A673 (cell line): ENCODE measurements at regions not wholly inside any gene's neighbourhood (a gene's known extent, or its start where the extent isn't known, plus 50 kb on each side); places are given as distances from the start of the nearest gene placed in this dataset.

Experiments used
- BruUV-seq: library from RNA; stranded (reverse); fragments of 400-500 nt; replicated peaks from 2 replicates; lab custom pipeline; 2021; lab: Mats Ljungman, UMichigan
- CTCF ChIA-PET: fragments of 300-600 bp; sonication (Branson Sonifier 250); formaldehyde crosslinking; loops from one replicate; lab custom pipeline; 2022; ENCODE audit warnings: antibody characterized with exemption; lab: Charles Lee
- POLR2A ChIA-PET: fragments of 300-600 bp; sonication (Branson Sonifier 250); formaldehyde crosslinking; loops from one replicate; lab custom pipeline; 2022; ENCODE audit warnings: antibody characterized with exemption; ENCODE audit not compliant: low non-redundant PET; lab: Charles Lee
- DNase-seq: peaks from one replicate; pipeline ENCODE4 v3.0.0-alpha.2; 2015; ENCODE audit warnings: low spot score
- H3K27ac ChIP-seq: fragments of 200-600 bp; sonication (generic); 2 replicates; pipeline ENCODE4 v1.5.1; 2016; ENCODE audit warnings: mixed run types, low read depth, mild to moderate bottlenecking, mixed read lengths, antibody characterized with exemption, low read length; ENCODE audit not compliant: poor library complexity, severe bottlenecking
- H3K27me3 ChIP-seq: fragments of 200-600 bp; sonication (generic); replicated peaks from 2 replicates; pipeline ENCODE4 v1.6.1; 2017; ENCODE audit warnings: mixed run types, low read depth, mild to moderate bottlenecking, mixed read lengths, antibody characterized with exemption, low read length; ENCODE audit not compliant: insufficient read depth, poor library complexity
- H3K36me3 ChIP-seq: fragments of 200-600 bp; sonication (generic); 2 replicates; pipeline ENCODE4 v1.6.1; 2016; ENCODE audit warnings: mixed run types, mild to moderate bottlenecking, mixed read lengths, antibody characterized with exemption, low read length; ENCODE audit not compliant: insufficient read depth, poor library complexity, severe bottlenecking
- H3K4me1 ChIP-seq: fragments of 200-600 bp; sonication (generic); 2 replicates; pipeline ENCODE4 v1.6.1; 2017; ENCODE audit warnings: mixed run types, mild to moderate bottlenecking, mixed read lengths, antibody characterized with exemption, low read length; ENCODE audit not compliant: insufficient read depth, poor library complexity, severe bottlenecking
- H3K4me3 ChIP-seq: fragments of 200-600 bp; sonication (generic); 2 replicates; pipeline ENCODE4 v1.5.1; 2016; ENCODE audit warnings: low read depth, mixed run types, mild to moderate bottlenecking, mixed read lengths, low read length; ENCODE audit not compliant: poor library complexity, severe bottlenecking
- H3K9me3 ChIP-seq: fragments of 200-600 bp; sonication (generic); 2 replicates; pipeline ENCODE4 v1.6.1; 2016; ENCODE audit warnings: mixed run types, low read depth, mild to moderate bottlenecking, mixed read lengths, antibody characterized with exemption, low read length; ENCODE audit not compliant: poor library complexity, severe bottlenecking
- CTCF ChIP-seq: fragments of 300-800, 200-600 bp; sonication (generic); conservative IDR thresholded peaks from 2 replicates; pipeline ENCODE4 v1.5.1; 2017; ENCODE audit warnings: low read depth, mild to moderate bottlenecking, antibody characterized with exemption, low read length, moderate library complexity, mixed read lengths
- EZH2 ChIP-seq: fragments of 200-600 bp; sonication (generic); IDR thresholded peaks from 2 replicates; pipeline ENCODE4 v1.6.1; 2017; ENCODE audit warnings: borderline replicate concordance, low read depth, mild to moderate bottlenecking, mixed read lengths, antibody characterized with exemption, low read length; ENCODE audit not compliant: poor library complexity, severe bottlenecking
- intact Hi-C: fragments of 100-400 bp; cut with micrococcal nuclease; formaldehyde crosslinking; loops from one replicate; pipeline ENCODE4 v1.10.0; 2022; ENCODE audit not compliant: unreplicated experiment

GRCh38 chr21:25298512-25299491 is 308.5 kb downstream of the MRPL39 start:
- Histone ChIP-seq H3K4me3 (no peak overlapping the region), H3K27ac (no peak overlapping the region), H3K4me1 (no peaks in the 10 kb centered on the region), H3K9me3 (no peaks in the 10 kb centered on the region), H3K27me3 (no peaks in the 10 kb centered on the region), H3K36me3 (no peaks in the 10 kb centered on the region)
- TF ChIP-seq CTCF: no peak
- TF ChIP-seq EZH2: no peak
- DNase-seq: no peak
- CTCF ChIA-PET: no interaction called here
- intact Hi-C loops: no loop called here
- BruUV-seq: no TSS peak
- POLR2A ChIA-PET: no interaction called here

GRCh38 chr21:25297117-25297516 is 310.2 kb downstream of the MRPL39 start:
- no peak overlapping the region for H3K27ac ChIP-seq
- no peaks in the 10 kb centered on the region for H3K27me3 ChIP-seq
- no TSS peak for BruUV-seq
- no peaks in the 10 kb centered on the region for H3K4me1 ChIP-seq
- CTCF ChIA-PET: no interaction called here
- no peaks in the 10 kb centered on the region for H3K36me3 ChIP-seq
- TF ChIP-seq CTCF: no peak
- TF ChIP-seq EZH2: no peak
- H3K9me3 ChIP-seq: no peaks in the 10 kb centered on the region
- intact Hi-C loops: no loop called here
- POLR2A ChIA-PET: no interaction called here
- no peak overlapping the region for H3K4me3 ChIP-seq
- DNase-seq: no peak

- Histone ChIP-seq H3K36me3 (no peaks in the 10 kb centered on the region), H3K4me3 (no peak overlapping the region), H3K27ac (no peak overlapping the region), H3K9me3 (no peaks in the 10 kb centered on the region), H3K4me1 (no peaks in the 10 kb centered on the region), H3K27me3 (no peaks in the 10 kb centered on the region)
- ChIA-PET CTCF (no interaction called here), POLR2A (no interaction called here)
- no peak for DNase-seq
- BruUV-seq: no TSS peak
- TF ChIP-seq EZH2 (no peak), CTCF (no peak)
- intact Hi-C loops: no loop called here
Measured at GRCh38 chr21:25296252-25296651, 311.0 kb downstream of the MRPL39 start.
